ENCODE measurements at regions not wholly inside any gene's neighbourhood (a gene's known extent, or its start where the extent isn't known, plus 50 kb on each side); places are given as distances from the start of the nearest gene placed in this dataset.

GRCh38 chr7:13159003-13159402, 471.6 kb downstream of the ARL4A start:
- ChIA-PET CTCF (no interaction called here), POLR2A (no interaction called here)
- Histone ChIP-seq H3K27ac (ENCODE audit: low read depth, low read length) (no peak overlapping the region), H3K4me3 (ENCODE audit: low read length) (no peak overlapping the region), H3K9me3 (ENCODE audit: control insufficient read depth in 2 of 3, low read length in 3 of 3) (no peaks in the 10 kb centered on the region), H3K4me1 (ENCODE audit: control insufficient read depth in 2 of 2, insufficient read depth in 2 of 2, low read length in 2 of 2) (no peaks in the 10 kb centered on the region), H3K27me3 (ENCODE audit: control insufficient read depth in 2 of 2, insufficient read depth in 2 of 2, low read length in 2 of 2) (no peaks in the 10 kb centered on the region), H3K36me3 (ENCODE audit: control insufficient read depth in 2 of 3, insufficient read depth in 3 of 3, low read length in 3 of 3) (no peaks in the 10 kb centered on the region)
- Mint-ChIP-seq H3K36me3 (no peaks in the 10 kb centered on the region), H3K27ac (no peak overlapping the region), H3K9me3 (no peaks in the 10 kb centered on the region), H3K4me1 (no peaks in the 10 kb centered on the region), H3K27me3 (peaks cover 0 to 12% (median 8%) of the 10 kb centered on the region in 5 donors), H3K4me3 (no peak overlapping the region)
- DNase-seq (no peak), ATAC-seq (no peak)
- intact Hi-C loops (cut with micrococcal nuclease), result no loop called here

- Histone ChIP-seq H3K4me3 (ENCODE audit: low read length) (no peak overlapping the region), H3K36me3 (ENCODE audit: control insufficient read depth in 2 of 3, insufficient read depth in 3 of 3, low read length in 3 of 3) (no peaks in the 10 kb centered on the region), H3K4me1 (ENCODE audit: control insufficient read depth in 2 of 2, insufficient read depth in 2 of 2, low read length in 2 of 2) (no peaks in the 10 kb centered on the region), H3K27ac (ENCODE audit: low read depth, low read length) (no peak overlapping the region), H3K9me3 (ENCODE audit: control insufficient read depth in 2 of 3, low read length in 3 of 3) (no peaks in the 10 kb centered on the region), H3K27me3 (ENCODE audit: control insufficient read depth in 2 of 2, insufficient read depth in 2 of 2, low read length in 2 of 2) (no peaks in the 10 kb centered on the region)
- ATAC-seq, result no peak
- peaks cover 0 to 18% (median 13%) of the 10 kb centered on the region in 5 donors for H3K27me3 Mint-ChIP-seq
- H3K9me3 Mint-ChIP-seq, result no peaks in the 10 kb centered on the region
- DNase-seq, result no peak
- CTCF ChIA-PET, result no interaction called here
- intact Hi-C loops (cut with micrococcal nuclease), result no loop called here
- H3K36me3 Mint-ChIP-seq, result no peaks in the 10 kb centered on the region
- no peaks in the 10 kb centered on the region for H3K4me1 Mint-ChIP-seq
- POLR2A ChIA-PET, result no interaction called here
- H3K27ac Mint-ChIP-seq, result no peak overlapping the region
- H3K4me3 Mint-ChIP-seq, result no peak overlapping the region
These were observed 472.2 kb downstream of the ARL4A start for GRCh38 chr7:13159467-13160184.

- Mint-ChIP-seq H3K36me3 (no peaks in the 10 kb centered on the region), H3K27ac (no peak overlapping the region), H3K4me3 (no peak overlapping the region), H3K9me3 (no peaks in the 10 kb centered on the region), H3K27me3 (peaks cover 0 to 28% (median 15%) of the 10 kb centered on the region in 5 donors), H3K4me1 (no peaks in the 10 kb centered on the region)
- Histone ChIP-seq H3K4me1 (ENCODE audit: control insufficient read depth in 2 of 2, insufficient read depth in 2 of 2, low read length in 2 of 2) (no peaks in the 10 kb centered on the region), H3K27me3 (ENCODE audit: control insufficient read depth in 2 of 2, insufficient read depth in 2 of 2, low read length in 2 of 2) (peaks cover 0 to under 1% of the 10 kb centered on the region in 2 donors), H3K36me3 (ENCODE audit: control insufficient read depth in 2 of 3, insufficient read depth in 3 of 3, low read length in 3 of 3) (no peaks in the 10 kb centered on the region), H3K4me3 (ENCODE audit: low read length) (no peak overlapping the region), H3K27ac (ENCODE audit: low read depth, low read length) (no peak overlapping the region), H3K9me3 (ENCODE audit: control insufficient read depth in 2 of 3, low read length in 3 of 3) (no peaks in the 10 kb centered on the region)
- ChIA-PET POLR2A (no interaction called here), CTCF (no interaction called here)
- ATAC-seq, result no peak
- intact Hi-C loops (cut with micrococcal nuclease), result no loop called here
- no peak for DNase-seq
These were observed 473.7 kb downstream of the ARL4A start for GRCh38 chr7:13161125-13161524.

- POLR2A ChIA-PET, result no interaction called here
- ATAC-seq, result no peak
These were observed 478.4 kb downstream of the ARL4A start for GRCh38 chr7:13165854-13166253.

GRCh38 chr7:13166801-13167200, 479.4 kb downstream of the ARL4A start:
- H3K4me1 ChIP-seq (ENCODE audit: control insufficient read depth in 2 of 2, insufficient read depth in 2 of 2, low read length in 2 of 2), result no peaks in the 10 kb centered on the region
- H3K9me3 ChIP-seq (ENCODE audit: control insufficient read depth in 2 of 3, low read length in 3 of 3), result no peaks in the 10 kb centered on the region
- no peak overlapping the region for H3K4me3 Mint-ChIP-seq
- POLR2A ChIA-PET, result no interaction called here
- no peak for ATAC-seq
- intact Hi-C loops (cut with micrococcal nuclease), result no loop called here
- H3K27ac Mint-ChIP-seq, result no peak overlapping the region
- peaks cover 0 to 25% (median 18%) of the 10 kb centered on the region in 5 donors for H3K27me3 Mint-ChIP-seq
- no peak overlapping the region for H3K27ac ChIP-seq (ENCODE audit: low read depth, low read length)
- peaks cover 0 to 3% of the 10 kb centered on the region in 2 donors for H3K27me3 ChIP-seq (ENCODE audit: control insufficient read depth in 2 of 2, insufficient read depth in 2 of 2, low read length in 2 of 2)
- CTCF ChIA-PET, result no interaction called here
- H3K4me1 Mint-ChIP-seq, result no peaks in the 10 kb centered on the region
- no peak for DNase-seq
- no peaks in the 10 kb centered on the region for H3K9me3 Mint-ChIP-seq
- no peaks in the 10 kb centered on the region for H3K36me3 ChIP-seq (ENCODE audit: control insufficient read depth in 2 of 3, insufficient read depth in 3 of 3, low read length in 3 of 3)
- no peaks in the 10 kb centered on the region for H3K36me3 Mint-ChIP-seq
- no peak overlapping the region for H3K4me3 ChIP-seq (ENCODE audit: low read length)

More at GRCh38 chr7:13165854-13166253, 478.4 kb downstream of the ARL4A start:
- H3K27me3 Mint-ChIP-seq, result peaks cover 0 to 25% (median 16%) of the 10 kb centered on the region in 5 donors
- no peaks in the 10 kb centered on the region for H3K4me1 Mint-ChIP-seq
- Histone ChIP-seq H3K27ac (ENCODE audit: low read depth, low read length) (no peak overlapping the region), H3K4me1 (ENCODE audit: control insufficient read depth in 2 of 2, insufficient read depth in 2 of 2, low read length in 2 of 2) (no peaks in the 10 kb centered on the region), H3K27me3 (ENCODE audit: control insufficient read depth in 2 of 2, insufficient read depth in 2 of 2, low read length in 2 of 2) (peaks cover 0 to 3% of the 10 kb centered on the region in 2 donors), H3K9me3 (ENCODE audit: control insufficient read depth in 2 of 3, low read length in 3 of 3) (no peaks in the 10 kb centered on the region), H3K36me3 (ENCODE audit: control insufficient read depth in 2 of 3, insufficient read depth in 3 of 3, low read length in 3 of 3) (no peaks in the 10 kb centered on the region), H3K4me3 (ENCODE audit: low read length) (no peak overlapping the region)
- H3K9me3 Mint-ChIP-seq, result no peaks in the 10 kb centered on the region
- CTCF ChIA-PET, result interaction anchor here (0.7 kb wide), 1 partner anchor 369 kb away, joined by 3 read pairs; no protein-coding TSS in a partner anchor
- no peak for DNase-seq
- intact Hi-C loops (cut with micrococcal nuclease), result no loop called here
- H3K36me3 Mint-ChIP-seq, result no peaks in the 10 kb centered on the region
- no peak overlapping the region for H3K4me3 Mint-ChIP-seq
- H3K27ac Mint-ChIP-seq, result no peak overlapping the region

- DNase-seq (no peak), ATAC-seq (no peak)
- ChIA-PET CTCF (no interaction called here), POLR2A (no interaction called here)
- H3K9me3 ChIP-seq (ENCODE audit: control insufficient read depth in 2 of 3, low read length in 3 of 3), result no peaks in the 10 kb centered on the region
- intact Hi-C loops (cut with micrococcal nuclease), result no loop called here
- peaks cover 2 to 25% (median 11%) of the 10 kb centered on the region in 5 donors for H3K27me3 Mint-ChIP-seq
- no peaks in the 10 kb centered on the region for H3K4me1 Mint-ChIP-seq
- no peaks in the 10 kb centered on the region for H3K36me3 Mint-ChIP-seq
- H3K27ac Mint-ChIP-seq, result no peak overlapping the region
- H3K27ac ChIP-seq (ENCODE audit: low read depth, low read length), result no peak overlapping the region
- H3K4me3 ChIP-seq (ENCODE audit: low read length), result no peak overlapping the region
- H3K36me3 ChIP-seq (ENCODE audit: control insufficient read depth in 2 of 3, insufficient read depth in 3 of 3, low read length in 3 of 3), result no peaks in the 10 kb centered on the region
- H3K4me3 Mint-ChIP-seq, result no peak overlapping the region
- H3K9me3 Mint-ChIP-seq, result no peaks in the 10 kb centered on the region
- H3K4me1 ChIP-seq (ENCODE audit: control insufficient read depth in 2 of 2, insufficient read depth in 2 of 2, low read length in 2 of 2), result no peaks in the 10 kb centered on the region
- peaks cover 0 to 3% of the 10 kb centered on the region in 2 donors for H3K27me3 ChIP-seq (ENCODE audit: control insufficient read depth in 2 of 2, insufficient read depth in 2 of 2, low read length in 2 of 2)
These were observed 481.9 kb downstream of the ARL4A start for GRCh38 chr7:13169356-13169755.

- H3K9me3 ChIP-seq (ENCODE audit: control insufficient read depth in 2 of 3, low read length in 3 of 3), result no peaks in the 10 kb centered on the region
- POLR2A ChIA-PET, result no interaction called here
- no peaks in the 10 kb centered on the region for H3K36me3 Mint-ChIP-seq
- H3K36me3 ChIP-seq (ENCODE audit: control insufficient read depth in 2 of 3, insufficient read depth in 3 of 3, low read length in 3 of 3), result no peaks in the 10 kb centered on the region
- no peak overlapping the region for H3K27ac ChIP-seq (ENCODE audit: low read depth, low read length)
- H3K9me3 Mint-ChIP-seq, result no peaks in the 10 kb centered on the region
- no peaks in the 10 kb centered on the region for H3K27me3 ChIP-seq (ENCODE audit: control insufficient read depth in 2 of 2, insufficient read depth in 2 of 2, low read length in 2 of 2)
- no peak overlapping the region for H3K27ac Mint-ChIP-seq
- CTCF ChIA-PET, result no interaction called here
- no peak overlapping the region for H3K4me3 ChIP-seq (ENCODE audit: low read length)
- no peaks in the 10 kb centered on the region for H3K4me1 ChIP-seq (ENCODE audit: control insufficient read depth in 2 of 2, insufficient read depth in 2 of 2, low read length in 2 of 2)
- no peaks in the 10 kb centered on the region for H3K4me1 Mint-ChIP-seq
- peaks cover 0 to 16% (median 5%) of the 10 kb centered on the region in 5 donors for H3K27me3 Mint-ChIP-seq
- ATAC-seq (no peak), DNase-seq (no peak)
- intact Hi-C loops (cut with micrococcal nuclease), result loop anchor here (5.0 kb wide), 1 partner anchor 488 kb away; the partner anchor contains the start of gene ARL4A (in 2 of the 2)
- H3K4me3 Mint-ChIP-seq, result no peak overlapping the region
These were observed 487.6 kb downstream of the ARL4A start for GRCh38 chr7:13174991-13175390.
